C4-2B (cell line): ENCODE measurements at regions not wholly inside any gene's neighbourhood (a gene's known extent, or its start where the extent isn't known, plus 50 kb on each side); places are given as distances from the start of the nearest gene placed in this dataset.

Experiments used
- H3K27ac ChIP-seq: fragments of 450-650 bp; 2 replicates; pipeline ENCODE4 v1.5.1; 2017
- ZFX ChIP-seq: fragments of 450-650 bp; IDR thresholded peaks from 2 replicates; pipeline ENCODE4 v1.6.1; 2017
- TF ChIP-seq, protein P1 (sequence below): fragments of 450-650 bp; conservative IDR thresholded peaks from 2 replicates; pipeline ENCODE4 v1.5.1; 2017; ENCODE audit warnings: mild to moderate bottlenecking

DNA sequence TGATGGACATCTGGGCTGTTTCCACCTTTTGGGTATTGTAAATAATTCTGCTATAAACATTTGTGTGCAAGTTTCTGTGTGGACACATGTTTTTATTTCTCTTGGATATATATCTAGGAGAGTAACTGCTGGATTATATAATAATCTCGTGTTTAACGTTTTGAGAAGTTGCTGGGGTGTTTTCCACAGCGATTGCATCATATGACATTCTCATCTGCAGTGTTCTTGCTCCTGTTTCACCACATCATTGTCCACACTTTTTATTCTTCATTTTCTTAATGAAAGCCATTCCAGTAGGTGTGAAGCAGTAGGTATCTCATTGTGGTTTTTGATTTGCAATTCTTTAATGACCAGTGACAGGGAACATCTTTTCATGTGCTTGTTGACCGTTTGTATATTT is 56.9 kb upstream of the ALKAL2 start:
- no peak overlapping the region for H3K27ac ChIP-seq
- TF ChIP-seq ZFX: no peak
- TF ChIP-seq, protein P1, sequence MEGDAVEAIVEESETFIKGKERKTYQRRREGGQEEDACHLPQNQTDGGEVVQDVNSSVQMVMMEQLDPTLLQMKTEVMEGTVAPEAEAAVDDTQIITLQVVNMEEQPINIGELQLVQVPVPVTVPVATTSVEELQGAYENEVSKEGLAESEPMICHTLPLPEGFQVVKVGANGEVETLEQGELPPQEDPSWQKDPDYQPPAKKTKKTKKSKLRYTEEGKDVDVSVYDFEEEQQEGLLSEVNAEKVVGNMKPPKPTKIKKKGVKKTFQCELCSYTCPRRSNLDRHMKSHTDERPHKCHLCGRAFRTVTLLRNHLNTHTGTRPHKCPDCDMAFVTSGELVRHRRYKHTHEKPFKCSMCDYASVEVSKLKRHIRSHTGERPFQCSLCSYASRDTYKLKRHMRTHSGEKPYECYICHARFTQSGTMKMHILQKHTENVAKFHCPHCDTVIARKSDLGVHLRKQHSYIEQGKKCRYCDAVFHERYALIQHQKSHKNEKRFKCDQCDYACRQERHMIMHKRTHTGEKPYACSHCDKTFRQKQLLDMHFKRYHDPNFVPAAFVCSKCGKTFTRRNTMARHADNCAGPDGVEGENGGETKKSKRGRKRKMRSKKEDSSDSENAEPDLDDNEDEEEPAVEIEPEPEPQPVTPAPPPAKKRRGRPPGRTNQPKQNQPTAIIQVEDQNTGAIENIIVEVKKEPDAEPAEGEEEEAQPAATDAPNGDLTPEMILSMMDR: no peak

DNA sequence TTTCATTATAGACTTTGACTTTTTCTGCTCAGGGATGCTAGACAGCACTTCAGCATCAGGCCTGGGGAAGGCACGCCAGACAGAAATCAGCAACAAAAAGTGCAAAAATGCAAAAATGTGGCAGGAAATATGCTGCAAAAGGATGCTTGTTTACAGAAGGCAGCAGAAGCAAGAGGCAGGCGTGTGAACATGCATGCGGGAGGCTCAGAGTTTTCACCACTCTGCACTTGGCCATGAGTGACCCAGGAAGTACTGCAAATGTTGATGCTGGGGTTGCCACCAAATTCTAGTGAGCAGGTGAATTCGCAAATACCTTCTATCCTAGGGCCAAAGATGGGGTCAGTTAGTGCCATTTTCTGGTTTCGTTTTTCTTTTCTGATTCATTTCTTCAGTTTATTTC is 55.5 kb upstream of the ALKAL2 start:
- TF ChIP-seq, protein P1: no peak
- TF ChIP-seq ZFX: no peak
- H3K27ac ChIP-seq: no peak overlapping the region

DNA sequence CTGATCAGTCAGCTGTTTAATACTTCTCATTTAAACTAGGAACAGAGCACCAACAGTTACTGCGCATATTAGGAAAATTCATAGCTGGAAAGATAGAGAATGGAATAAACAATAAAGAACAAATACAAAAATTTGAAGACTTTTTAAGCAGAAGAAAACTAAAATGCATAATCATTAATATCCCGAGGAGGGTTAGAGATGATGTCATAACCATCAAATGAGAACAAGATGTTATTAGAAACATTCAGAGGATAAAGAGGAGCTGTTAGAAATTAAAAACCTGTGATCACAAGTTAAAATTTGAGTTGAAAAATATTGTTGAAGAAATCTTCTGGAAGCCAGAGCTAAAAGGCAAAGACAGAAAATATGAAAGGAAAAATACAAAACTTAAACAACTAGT is 54.0 kb upstream of the ALKAL2 start:
- H3K27ac ChIP-seq: no peak overlapping the region
- TF ChIP-seq ZFX: no peak
- TF ChIP-seq, protein P1: no peak

DNA sequence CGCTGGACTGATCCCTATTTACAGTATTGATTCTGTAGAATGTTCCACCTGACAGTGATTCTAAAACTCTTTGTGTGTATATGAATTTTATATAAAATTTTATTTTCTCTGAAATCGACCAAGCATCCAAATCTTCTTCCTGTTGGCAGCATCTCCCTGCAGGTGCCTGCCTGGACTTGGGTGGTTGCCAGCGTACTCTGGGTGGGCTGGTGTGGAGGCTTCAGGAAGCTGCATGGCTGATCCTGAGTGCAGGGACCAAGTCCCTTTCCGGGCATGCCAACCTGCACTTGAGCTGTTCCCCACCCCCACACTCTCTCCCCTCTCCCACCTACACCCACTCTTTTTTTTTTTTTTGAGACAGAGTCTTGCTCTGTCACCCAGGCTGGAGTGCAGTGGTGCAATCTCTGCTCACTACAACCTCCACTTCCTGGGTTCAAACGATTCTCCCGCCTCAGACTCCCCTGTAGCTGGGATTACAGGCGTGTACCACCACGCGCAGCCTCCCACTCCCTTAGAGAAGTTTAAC is 53.2 kb upstream of the ALKAL2 start:
- no peak overlapping the region for H3K27ac ChIP-seq
- TF ChIP-seq, protein P1: no peak
- TF ChIP-seq ZFX: no peak
